PC-3 (cell line): ENCODE measurements at regions not wholly inside any gene's neighbourhood (a gene's known extent, or its start where the extent isn't known, plus 50 kb on each side); places are given as distances from the start of the nearest gene placed in this dataset.

Source experiments
- CTCF ChIP-seq: fragments of 300-600 bp; sonication (generic); conservative IDR thresholded peaks from 2 replicates; pipeline ENCODE4 v1.5.1; 2017; ENCODE audit warnings: antibody characterized with exemption, low read depth, mild to moderate bottlenecking, low read length
- EZH2 ChIP-seq: fragments of 300-600 bp; sonication (generic); IDR thresholded peaks from one replicate; pipeline ENCODE4 v1.6.1; 2017; ENCODE audit warnings: antibody characterized with exemption, mild to moderate bottlenecking, low read length; ENCODE audit not compliant: unreplicated experiment
- EZH2phosphoT487 ChIP-seq: fragments of 300-600 bp; sonication (generic); IDR thresholded peaks from 2 replicates; pipeline ENCODE4 v1.6.1; 2018; ENCODE audit warnings: mild to moderate bottlenecking, antibody characterized with exemption, low read length, borderline replicate concordance

GRCh38 chr3:1576047-1576446 is 483.2 kb downstream of the CNTN6 start:
- TF ChIP-seq EZH2 (no peak), CTCF (no peak), EZH2phosphoT487 (no peak)
